BE2C (cell line): ENCODE measurements at regions not wholly inside any gene's neighbourhood (a gene's known extent, or its start where the extent isn't known, plus 50 kb on each side); places are given as distances from the start of the nearest gene placed in this dataset.
"Not testable (repeated sequence)": the region's sequence is repeated elsewhere in the genome, so short reads cannot be mapped to it uniquely, and the experiment has no call there.

Experiments
- DNase-seq: peaks from one replicate; pipeline ENCODE4 v3.0.0-alpha.2; 2020
- H3K27me3 ChIP-seq: fragments of 250-450 bp; sonication (Bioruptor Pico); 2 replicates; pipeline ENCODE4 v1.5.1; 2020; ENCODE audit warnings: mild to moderate bottlenecking
- H3K36me3 ChIP-seq: fragments of 250-450 bp; sonication (Bioruptor Pico); 2 replicates; pipeline ENCODE4 v1.5.1; 2020; ENCODE audit warnings: mild to moderate bottlenecking
- H3K4me1 ChIP-seq: fragments of 250-450 bp; sonication (Bioruptor Pico); 2 replicates; pipeline ENCODE4 v1.5.1; 2020
- H3K4me3 ChIP-seq: 2 replicates; pipeline ENCODE4 v1.5.1; 2011; ENCODE audit warnings: low read depth, low read length
- H3K9me3 ChIP-seq: fragments of 250-450 bp; sonication (Bioruptor Pico); 2 replicates; pipeline ENCODE4 v1.5.1; 2020
- CTCF ChIP-seq: IDR thresholded peaks from 2 replicates; pipeline ENCODE4 v1.5.1; 2012; ENCODE audit warnings: mild to moderate bottlenecking, low read depth, low read length

GRCh38 chr17:27089929-27090247, 204.0 kb upstream of the WSB1 start:
- Histone ChIP-seq H3K4me1 (no peaks in the 10 kb centered on the region), H3K27me3 (no peaks in the 10 kb centered on the region), H3K4me3 (no peak overlapping the region), H3K36me3 (no peaks in the 10 kb centered on the region), H3K9me3 (no peaks in the 10 kb centered on the region)
- no peak for DNase-seq
- TF ChIP-seq CTCF = no peak

GRCh38 chr17:27090450-27091042, 203.4 kb upstream of the WSB1 start:
- H3K4me3 ChIP-seq, H3K36me3 ChIP-seq, H3K9me3 ChIP-seq, H3K27me3 ChIP-seq, H3K4me1 ChIP-seq, DNase-seq: not testable (repeated sequence)

GRCh38 chr17:27091043-27091497, 202.8 kb upstream of the WSB1 start:
- no peaks in the 10 kb centered on the region for H3K27me3 ChIP-seq
- TF ChIP-seq CTCF = no peak

GRCh38 chr17:27094179-27094578, 199.7 kb upstream of the WSB1 start:
- H3K4me1 ChIP-seq, DNase-seq, H3K4me3 ChIP-seq, H3K27me3 ChIP-seq, H3K9me3 ChIP-seq, H3K36me3 ChIP-seq: not testable (repeated sequence)

More at GRCh38 chr17:27091043-27091497, 202.8 kb upstream of the WSB1 start:
- DNase-seq = no peak
- no peaks in the 10 kb centered on the region for H3K4me1 ChIP-seq
- H3K9me3 ChIP-seq = no peaks in the 10 kb centered on the region
- no peaks in the 10 kb centered on the region for H3K36me3 ChIP-seq
- no peak overlapping the region for H3K4me3 ChIP-seq

GRCh38 chr17:27095821-27096220, 198.1 kb upstream of the WSB1 start:
- H3K9me3 ChIP-seq, H3K36me3 ChIP-seq, H3K27me3 ChIP-seq, H3K4me3 ChIP-seq, H3K4me1 ChIP-seq, DNase-seq: not testable (repeated sequence)

- H3K27me3 ChIP-seq, H3K9me3 ChIP-seq, H3K4me3 ChIP-seq, H3K4me1 ChIP-seq, H3K36me3 ChIP-seq, DNase-seq: not testable (repeated sequence)
These were observed 194.6 kb upstream of the WSB1 start for GRCh38 chr17:27099266-27099665.

- H3K36me3 ChIP-seq, H3K27me3 ChIP-seq, DNase-seq, H3K9me3 ChIP-seq, H3K4me3 ChIP-seq, H3K4me1 ChIP-seq: not testable (repeated sequence)
These were observed 189.2 kb upstream of the WSB1 start for GRCh38 chr17:27104605-27105221.

- no peak for DNase-seq
- Histone ChIP-seq H3K4me3 (no peak overlapping the region), H3K4me1 (no peaks in the 10 kb centered on the region), H3K36me3 (no peaks in the 10 kb centered on the region), H3K9me3 (no peaks in the 10 kb centered on the region), H3K27me3 (no peaks in the 10 kb centered on the region)
- no peak for TF ChIP-seq CTCF
These were observed 188.3 kb upstream of the WSB1 start for GRCh38 chr17:27105636-27106035.
